ENCODE measurements at regions not wholly inside any gene's neighbourhood (a gene's known extent, or its start where the extent isn't known, plus 50 kb on each side); places are given as distances from the start of the nearest gene placed in this dataset.

GRCh38 chr13:79782541-79783205, 301.7 kb downstream of the NDFIP2 start:
- Histone ChIP-seq H3K4me3 (no peak overlapping the region), H3K9me3 (ENCODE audit: insufficient read depth, low read depth) (0 out of 2 replicates have a peak, but pooled peaks cover 4% of the 10 kb centered on the region), H3K9me2 (ENCODE audit: insufficient read depth) (no peaks in the 10 kb centered on the region), H3K27me3 (ENCODE audit: insufficient read depth, low read depth) (no peaks in the 10 kb centered on the region), H3F3A (ENCODE audit: insufficient read depth, low read depth) (no peaks in the 10 kb centered on the region), H4K20me1 (ENCODE audit: insufficient read depth) (no peaks in the 10 kb centered on the region), H3K4me1 (replicated peaks; ENCODE audit: insufficient read depth) (peaks cover 8% of the 10 kb centered on the region; the same call in 1 of the 2 replicates), H3K79me2 (ENCODE audit: low read depth) (no peaks in the 10 kb centered on the region), H3K36me3 (ENCODE audit: low read depth) (no peaks in the 10 kb centered on the region), H3K4me2 (no peak overlapping the region), H3K27ac (no peak overlapping the region), H2AFZ (no peak overlapping the region)
- BruUV-seq (replicated peaks): no TSS peak
- TF ChIP-seq, protein P1, sequence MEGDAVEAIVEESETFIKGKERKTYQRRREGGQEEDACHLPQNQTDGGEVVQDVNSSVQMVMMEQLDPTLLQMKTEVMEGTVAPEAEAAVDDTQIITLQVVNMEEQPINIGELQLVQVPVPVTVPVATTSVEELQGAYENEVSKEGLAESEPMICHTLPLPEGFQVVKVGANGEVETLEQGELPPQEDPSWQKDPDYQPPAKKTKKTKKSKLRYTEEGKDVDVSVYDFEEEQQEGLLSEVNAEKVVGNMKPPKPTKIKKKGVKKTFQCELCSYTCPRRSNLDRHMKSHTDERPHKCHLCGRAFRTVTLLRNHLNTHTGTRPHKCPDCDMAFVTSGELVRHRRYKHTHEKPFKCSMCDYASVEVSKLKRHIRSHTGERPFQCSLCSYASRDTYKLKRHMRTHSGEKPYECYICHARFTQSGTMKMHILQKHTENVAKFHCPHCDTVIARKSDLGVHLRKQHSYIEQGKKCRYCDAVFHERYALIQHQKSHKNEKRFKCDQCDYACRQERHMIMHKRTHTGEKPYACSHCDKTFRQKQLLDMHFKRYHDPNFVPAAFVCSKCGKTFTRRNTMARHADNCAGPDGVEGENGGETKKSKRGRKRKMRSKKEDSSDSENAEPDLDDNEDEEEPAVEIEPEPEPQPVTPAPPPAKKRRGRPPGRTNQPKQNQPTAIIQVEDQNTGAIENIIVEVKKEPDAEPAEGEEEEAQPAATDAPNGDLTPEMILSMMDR (conservative IDR thresholded peaks at IDR 0.05): no peak
- no peak for TF ChIP-seq EZH2 (IDR thresholded peaks at IDR 0.05; ENCODE audit: low read depth)
- intact Hi-C loops (cut with micrococcal nuclease; ENCODE audit: unreplicated experiment): no loop called here
- ChIA-PET POLR2A (ENCODE audit: unreplicated experiment) (no interaction called here), CTCF (interaction anchor here (0.6 kb wide), 1 partner anchor 581 kb away, joined by 7 read pairs; no protein-coding TSS in a partner anchor)
- DNase-seq: no peak

GRCh38 chr13:79781829-79782540, 301.0 kb downstream of the NDFIP2 start:
- Histone ChIP-seq H4K20me1 (ENCODE audit: insufficient read depth) (no peaks in the 10 kb centered on the region), H3K4me3 (no peak overlapping the region), H3F3A (ENCODE audit: insufficient read depth, low read depth) (no peaks in the 10 kb centered on the region), H3K27ac (no peak overlapping the region), H3K4me2 (no peak overlapping the region), H3K27me3 (ENCODE audit: insufficient read depth, low read depth) (no peaks in the 10 kb centered on the region), H3K9me2 (ENCODE audit: insufficient read depth) (no peaks in the 10 kb centered on the region), H3K79me2 (ENCODE audit: low read depth) (no peaks in the 10 kb centered on the region), H2AFZ (no peak overlapping the region), H3K36me3 (ENCODE audit: low read depth) (no peaks in the 10 kb centered on the region), H3K9me3 (ENCODE audit: insufficient read depth, low read depth) (0 out of 2 replicates have a peak, but pooled peaks cover 2% of the 10 kb centered on the region), H3K4me1 (replicated peaks; ENCODE audit: insufficient read depth) (peaks cover 8% of the 10 kb centered on the region; the same call in 1 of the 2 replicates)
- no peak for DNase-seq
- ChIA-PET POLR2A (ENCODE audit: unreplicated experiment) (no interaction called here), CTCF (no interaction called here)
- TF ChIP-seq, protein P1 (conservative IDR thresholded peaks at IDR 0.05): no peak
- no peak for TF ChIP-seq EZH2 (IDR thresholded peaks at IDR 0.05; ENCODE audit: low read depth)
- no TSS peak for BruUV-seq (replicated peaks)
- intact Hi-C loops (cut with micrococcal nuclease; ENCODE audit: unreplicated experiment): no loop called here

- BruUV-seq (replicated peaks): no TSS peak
- Histone ChIP-seq H4K20me1 (ENCODE audit: insufficient read depth) (no peaks in the 10 kb centered on the region), H3K79me2 (ENCODE audit: low read depth) (no peaks in the 10 kb centered on the region), H3K27me3 (ENCODE audit: insufficient read depth, low read depth) (no peaks in the 10 kb centered on the region), H3K27ac (no peak overlapping the region), H3K4me1 (replicated peaks; ENCODE audit: insufficient read depth) (peaks cover 18% of the 10 kb centered on the region), H3K4me2 (no peak overlapping the region), H3K4me3 (no peak overlapping the region), H3K9me3 (ENCODE audit: insufficient read depth, low read depth) (no peaks in the 10 kb centered on the region; the same call in 1 of the 2 replicates), H3K9me2 (ENCODE audit: insufficient read depth) (no peaks in the 10 kb centered on the region), H2AFZ (no peak overlapping the region; the same call in 1 of the 2 replicates), H3F3A (ENCODE audit: insufficient read depth, low read depth) (no peaks in the 10 kb centered on the region), H3K36me3 (ENCODE audit: low read depth) (no peaks in the 10 kb centered on the region)
- ChIA-PET CTCF (no interaction called here), POLR2A (ENCODE audit: unreplicated experiment) (no interaction called here)
- DNase-seq: no peak
- intact Hi-C loops (cut with micrococcal nuclease; ENCODE audit: unreplicated experiment): no loop called here
- TF ChIP-seq EZH2 (IDR thresholded peaks at IDR 0.05; ENCODE audit: low read depth): no peak
- TF ChIP-seq, protein P1 (conservative IDR thresholded peaks at IDR 0.05): no peak
Observed at GRCh38 chr13:79780240-79780639, 299.3 kb downstream of the NDFIP2 start.
